RWPE2 (cell line): ENCODE measurements at regions not wholly inside any gene's neighbourhood (a gene's known extent, or its start where the extent isn't known, plus 50 kb on each side); places are given as distances from the start of the nearest gene placed in this dataset.
A peak's percentile ranks its signal among the peaks of the same experiment; 100 is the strongest.

Source experiments
- ATAC-seq: fragments of 200-7000 bp; cut with Tn5 transposase; 3 replicates; pipeline ENCODE4 v1.9.1; 2021; ENCODE audit warnings: low read depth
- DNase-seq: peaks from one replicate; pipeline ENCODE4 v3.0.0-alpha.2; 2020; ENCODE audit warnings: low spot score
- H3K27ac ChIP-seq: fragments of 450-650 bp; 2 replicates; pipeline ENCODE4 v1.5.1; 2017; ENCODE audit warnings: mild to moderate bottlenecking; ENCODE audit not compliant: poor library complexity, severe bottlenecking
- H3K27me3 ChIP-seq: fragments of 250-450 bp; sonication (Bioruptor Pico); 2 replicates; pipeline ENCODE4 v1.5.1; 2021; ENCODE audit warnings: mild to moderate bottlenecking, moderate library complexity; ENCODE audit not compliant: insufficient read depth, poor library complexity, severe bottlenecking
- H3K36me3 ChIP-seq: fragments of 250-450 bp; sonication (Bioruptor Pico); 2 replicates; pipeline ENCODE4 v1.5.1; 2020; ENCODE audit warnings: low read depth, mild to moderate bottlenecking, moderate library complexity
- H3K4me1 ChIP-seq: fragments of 250-450 bp; sonication (Bioruptor Pico); 2 replicates; pipeline ENCODE4 v1.5.1; 2021; ENCODE audit warnings: mild to moderate bottlenecking, moderate library complexity; ENCODE audit not compliant: insufficient read depth, poor library complexity, severe bottlenecking
- H3K4me3 ChIP-seq: fragments of 250-450 bp; sonication (Bioruptor Pico); 2 replicates; pipeline ENCODE4 v1.5.1; 2021; ENCODE audit warnings: mild to moderate bottlenecking, moderate library complexity; ENCODE audit not compliant: severe bottlenecking
- H3K9me3 ChIP-seq: fragments of 250-450 bp; sonication (Bioruptor Pico); 2 replicates; pipeline ENCODE4 v1.5.1; 2021; ENCODE audit warnings: mild to moderate bottlenecking, moderate library complexity; ENCODE audit not compliant: severe bottlenecking
- CTCF ChIP-seq: fragments of 450-650 bp; IDR thresholded peaks from one replicate; pipeline ENCODE4 v1.5.1; 2017; ENCODE audit warnings: mild to moderate bottlenecking, moderate library complexity; ENCODE audit not compliant: poor library complexity, severe bottlenecking

- Histone ChIP-seq H3K36me3 (no peaks in the 10 kb centered on the region), H3K27ac (no peak overlapping the region), H3K4me3 (no peak overlapping the region), H3K27me3 (no peaks in the 10 kb centered on the region), H3K9me3 (no peaks in the 10 kb centered on the region), H3K4me1 (no peaks in the 10 kb centered on the region)
- TF ChIP-seq CTCF, result no peak
- ATAC-seq (no peak), DNase-seq (no peak)
Observed at GRCh38 chr6:151154418-151154817, 85.3 kb upstream of the AKAP12 start.

DNA sequence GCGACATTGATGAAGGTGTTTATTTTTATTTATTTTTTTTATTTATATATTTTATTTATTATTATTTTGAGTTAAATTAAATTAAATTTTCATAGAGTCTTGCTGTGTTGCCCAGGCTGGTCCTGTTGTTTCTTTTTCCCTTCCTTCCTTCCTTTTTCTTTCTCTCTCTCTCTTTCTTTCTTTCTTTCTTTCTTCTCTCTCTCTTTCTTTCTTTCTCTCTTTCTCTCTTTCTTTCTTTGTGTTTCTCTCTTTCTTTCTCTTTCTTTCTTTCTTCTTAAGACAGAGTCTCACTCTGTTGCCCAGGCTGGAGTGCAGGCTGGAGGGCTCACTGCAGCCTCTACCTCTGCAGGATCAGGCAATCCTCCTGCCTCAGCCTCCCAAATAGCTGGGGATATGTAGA is 84.7 kb upstream of the AKAP12 start:
- no peaks in the 10 kb centered on the region for H3K4me1 ChIP-seq
- H3K9me3 ChIP-seq, result no peaks in the 10 kb centered on the region
- H3K27me3 ChIP-seq, result no peaks in the 10 kb centered on the region
- H3K27ac ChIP-seq, result no peak overlapping the region
- DNase-seq (no peak), ATAC-seq (no peak)
- no peak for TF ChIP-seq CTCF
- H3K36me3 ChIP-seq, result no peaks in the 10 kb centered on the region
- H3K4me3 ChIP-seq, result no peak overlapping the region

DNA sequence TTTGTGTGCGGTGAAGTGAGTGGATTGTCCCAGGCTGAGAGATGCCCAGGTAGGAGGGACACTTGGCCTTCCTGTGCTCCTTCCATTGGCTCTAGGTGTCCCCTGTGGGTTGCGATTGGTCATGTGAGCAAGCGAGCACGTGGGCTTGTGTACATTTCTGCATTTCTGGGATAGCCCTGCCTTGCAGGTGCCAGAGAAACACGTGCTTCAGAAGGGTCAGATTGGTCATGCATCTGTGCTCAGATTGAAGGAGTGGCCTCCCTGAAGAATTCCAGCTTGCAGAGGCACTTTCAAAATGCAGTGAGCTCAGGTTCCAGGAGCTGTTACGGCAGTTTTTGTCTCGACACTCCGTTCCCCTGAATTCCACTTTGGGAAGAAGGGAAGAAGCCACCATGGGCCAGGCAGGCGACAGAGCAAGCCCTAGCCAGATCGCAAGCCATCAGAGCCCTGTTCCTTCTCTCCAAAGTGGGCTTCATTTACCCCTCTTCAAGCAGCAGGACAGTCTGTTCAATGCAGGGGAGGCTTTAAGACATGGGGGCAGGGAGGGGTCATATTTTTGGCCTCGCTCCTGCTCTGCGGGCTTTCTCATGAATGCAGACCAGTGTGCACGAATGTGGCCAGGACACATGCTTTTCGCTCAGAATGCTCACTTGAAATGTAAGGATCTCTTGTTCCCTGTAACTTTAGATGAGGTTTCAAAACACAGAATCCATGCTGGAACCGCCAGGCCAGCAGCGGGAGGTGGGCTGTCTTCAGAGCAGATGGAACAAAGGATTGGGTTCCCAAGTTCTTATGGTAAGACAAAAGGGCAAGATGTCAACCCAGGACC is 78.6 kb upstream of the AKAP12 start:
- DNase-seq (no peak), ATAC-seq (peak; percentile 73; the same call in 2 of the 3 replicates)
- Histone ChIP-seq H3K4me3 (no peak overlapping the region), H3K27ac (no peak overlapping the region), H3K4me1 (no peaks in the 10 kb centered on the region), H3K27me3 (no peaks in the 10 kb centered on the region), H3K9me3 (no peaks in the 10 kb centered on the region), H3K36me3 (no peaks in the 10 kb centered on the region)
- no peak for TF ChIP-seq CTCF

DNA sequence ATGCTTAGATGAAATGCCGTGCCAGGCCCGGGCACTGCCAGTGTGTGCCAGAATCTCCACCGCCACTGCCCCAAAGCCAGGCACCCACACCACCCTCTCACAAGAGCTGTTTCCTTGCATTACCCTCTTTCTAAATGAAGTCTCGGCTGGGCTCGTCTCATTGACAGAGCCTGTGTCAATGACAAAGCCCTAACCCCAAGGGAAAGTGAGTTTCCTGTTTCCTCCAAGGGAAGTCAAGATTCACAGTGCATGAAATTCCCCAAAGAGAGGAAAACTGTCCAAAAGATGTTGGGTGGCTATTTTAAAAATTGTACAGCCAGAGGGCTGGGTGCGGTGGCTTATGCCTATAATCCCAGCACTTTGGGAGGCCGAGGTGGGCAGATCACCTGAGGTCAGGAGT is 75.4 kb upstream of the AKAP12 start:
- TF ChIP-seq CTCF, result no peak
- no peak for ATAC-seq
- H3K4me1 ChIP-seq, result no peaks in the 10 kb centered on the region
- no peak overlapping the region for H3K4me3 ChIP-seq
- H3K36me3 ChIP-seq, result no peaks in the 10 kb centered on the region
- DNase-seq, result no peak
- H3K27ac ChIP-seq, result no peak overlapping the region
- H3K9me3 ChIP-seq, result no peaks in the 10 kb centered on the region
- no peaks in the 10 kb centered on the region for H3K27me3 ChIP-seq

DNA sequence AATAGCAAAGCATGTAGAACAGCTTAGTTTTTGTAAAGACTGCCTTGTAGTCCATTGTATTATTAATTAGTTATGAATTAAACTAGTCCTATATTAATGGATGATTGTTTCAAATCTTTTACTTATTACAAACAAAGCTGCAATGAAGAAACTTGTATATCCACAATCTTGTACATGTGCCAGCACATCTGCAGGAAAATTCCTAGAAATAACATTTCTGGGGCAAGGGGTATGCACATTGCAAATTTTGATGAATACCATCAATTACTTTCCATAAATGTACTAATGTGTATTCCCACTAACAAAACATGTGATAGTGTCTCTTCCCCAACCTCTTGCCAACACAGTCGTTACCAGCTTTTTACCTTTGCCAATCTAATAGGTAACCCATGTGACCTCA is 73.6 kb upstream of the AKAP12 start:
- DNase-seq (no peak), ATAC-seq (no peak)
- no peak for TF ChIP-seq CTCF

More for the DNA sequence above, 73.6 kb upstream of the AKAP12 start:
- H3K4me1 ChIP-seq, result no peaks in the 10 kb centered on the region
- H3K36me3 ChIP-seq, result no peaks in the 10 kb centered on the region
- H3K27me3 ChIP-seq, result no peaks in the 10 kb centered on the region
- H3K9me3 ChIP-seq, result no peaks in the 10 kb centered on the region
- H3K27ac ChIP-seq, result no peak overlapping the region
- H3K4me3 ChIP-seq, result no peak overlapping the region
